ENCODE measurements at regions not wholly inside any gene's neighbourhood (a gene's known extent, or its start where the extent isn't known, plus 50 kb on each side); places are given as distances from the start of the nearest gene placed in this dataset.
"Not testable (repeated sequence)": the region's sequence is repeated elsewhere in the genome, so short reads cannot be mapped to it uniquely, and the experiment has no call there.

GRCh38 chr16:29154088-29154487 is 169.2 kb downstream of the LAT start:
- H3K4me1 Mint-ChIP-seq, result peaks cover 6% of the 10 kb centered on the region
- no peaks in the 10 kb centered on the region for H3K9me3 Mint-ChIP-seq
- peaks cover 32% of the 10 kb centered on the region for H3K36me3 Mint-ChIP-seq
- no peak for ATAC-seq
- H3K27me3 Mint-ChIP-seq, result no peaks in the 10 kb centered on the region
- no peak overlapping the region for H3K4me3 Mint-ChIP-seq
- peak overlapping the region; percentile 24 for H3K27ac Mint-ChIP-seq

- H3K27ac Mint-ChIP-seq, H3K4me3 Mint-ChIP-seq, H3K27me3 Mint-ChIP-seq, H3K9me3 Mint-ChIP-seq, ATAC-seq: not testable (repeated sequence)
- peaks cover 32% of the 10 kb centered on the region for H3K36me3 Mint-ChIP-seq
- H3K4me1 Mint-ChIP-seq, result peaks cover 14% of the 10 kb centered on the region
Measured at GRCh38 chr16:29153307-29153706, 168.5 kb downstream of the LAT start.

GRCh38 chr16:29152544-29153031 is 167.7 kb downstream of the LAT start:
- ATAC-seq, H3K27me3 Mint-ChIP-seq, H3K4me3 Mint-ChIP-seq, H3K27ac Mint-ChIP-seq, H3K9me3 Mint-ChIP-seq: not testable (repeated sequence)
- H3K36me3 Mint-ChIP-seq, result peaks cover 25% of the 10 kb centered on the region
- peaks cover 16% of the 10 kb centered on the region for H3K4me1 Mint-ChIP-seq

GRCh38 chr16:29151317-29151716 is 166.5 kb downstream of the LAT start:
- Mint-ChIP-seq H3K27me3 (no peaks in the 10 kb centered on the region), H3K9me3 (no peaks in the 10 kb centered on the region), H3K4me3 (no peak overlapping the region), H3K27ac (no peak overlapping the region), H3K36me3 (peaks cover 14% of the 10 kb centered on the region), H3K4me1 (peaks cover 16% of the 10 kb centered on the region)
- ATAC-seq, result no peak

- not testable (repeated sequence) for ATAC-seq, H3K4me3 Mint-ChIP-seq, H3K27me3 Mint-ChIP-seq, H3K27ac Mint-ChIP-seq, H3K9me3 Mint-ChIP-seq
- Mint-ChIP-seq H3K4me1 (peaks cover 16% of the 10 kb centered on the region), H3K36me3 (peaks cover 26% of the 10 kb centered on the region)
Measured at GRCh38 chr16:29149912-29150311, 165.1 kb downstream of the LAT start.

DNA sequence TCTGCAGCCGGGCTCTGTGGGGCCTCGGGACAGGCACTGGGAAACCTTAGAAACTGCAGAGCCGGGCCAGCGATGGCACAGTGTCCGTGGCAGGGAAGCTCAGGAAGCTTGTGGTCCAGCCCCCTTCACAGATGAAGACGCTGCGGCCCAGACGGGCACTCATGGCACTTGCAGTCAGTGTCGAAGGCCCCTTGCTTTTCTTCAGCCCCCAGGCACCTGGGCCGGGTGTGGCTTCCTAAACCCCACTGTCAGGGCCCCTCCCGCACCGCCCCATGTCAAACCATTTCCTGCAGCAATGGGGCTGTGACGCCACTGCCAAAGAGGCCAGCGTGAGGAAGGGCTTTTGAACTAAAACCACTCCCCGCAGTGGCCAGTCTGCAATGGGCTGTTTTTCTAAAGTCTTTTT is 164.0 kb downstream of the LAT start:
- Mint-ChIP-seq H3K27me3 (no peaks in the 10 kb centered on the region), H3K4me1 (peaks cover 16% of the 10 kb centered on the region), H3K27ac (peak overlapping the region; percentile 35), H3K4me3 (peak overlapping the region; percentile 7), H3K9me3 (no peaks in the 10 kb centered on the region), H3K36me3 (peaks cover 22% of the 10 kb centered on the region)
- peak; percentile 71 for ATAC-seq

- Mint-ChIP-seq H3K36me3 (peaks cover 19% of the 10 kb centered on the region), H3K27me3 (no peaks in the 10 kb centered on the region), H3K4me1 (peaks cover 16% of the 10 kb centered on the region), H3K4me3 (no peak overlapping the region), H3K27ac (peak overlapping the region; percentile 35), H3K9me3 (no peaks in the 10 kb centered on the region)
- ATAC-seq, result no peak
Measured at GRCh38 chr16:29148131-29148691, 163.4 kb downstream of the LAT start.

- ATAC-seq, H3K9me3 Mint-ChIP-seq, H3K4me3 Mint-ChIP-seq, H3K27me3 Mint-ChIP-seq, H3K27ac Mint-ChIP-seq: not testable (repeated sequence)
- Mint-ChIP-seq H3K4me1 (peaks cover 16% of the 10 kb centered on the region), H3K36me3 (peaks cover 22% of the 10 kb centered on the region)
Measured at GRCh38 chr16:29147710-29148109, 162.9 kb downstream of the LAT start.

- H3K4me3 Mint-ChIP-seq, H3K9me3 Mint-ChIP-seq, H3K27me3 Mint-ChIP-seq, ATAC-seq, H3K27ac Mint-ChIP-seq: not testable (repeated sequence)
- peaks cover 16% of the 10 kb centered on the region for H3K4me1 Mint-ChIP-seq
- peaks cover 29% of the 10 kb centered on the region for H3K36me3 Mint-ChIP-seq
Measured at GRCh38 chr16:29146808-29147643, 162.2 kb downstream of the LAT start.

GRCh38 chr16:29146266-29146665 is 161.4 kb downstream of the LAT start:
- peaks cover 16% of the 10 kb centered on the region for H3K4me1 Mint-ChIP-seq
- no peaks in the 10 kb centered on the region for H3K27me3 Mint-ChIP-seq
- H3K4me3 Mint-ChIP-seq, result no peak overlapping the region
- no peak for ATAC-seq
- H3K27ac Mint-ChIP-seq, result no peak overlapping the region
- H3K36me3 Mint-ChIP-seq, result peaks cover 29% of the 10 kb centered on the region
- no peaks in the 10 kb centered on the region for H3K9me3 Mint-ChIP-seq

- H3K27me3 Mint-ChIP-seq, ATAC-seq, H3K4me3 Mint-ChIP-seq, H3K9me3 Mint-ChIP-seq, H3K27ac Mint-ChIP-seq: not testable (repeated sequence)
- Mint-ChIP-seq H3K4me1 (peaks cover 16% of the 10 kb centered on the region), H3K36me3 (peaks cover 30% of the 10 kb centered on the region)
Measured at GRCh38 chr16:29145486-29146225, 160.8 kb downstream of the LAT start.

DNA sequence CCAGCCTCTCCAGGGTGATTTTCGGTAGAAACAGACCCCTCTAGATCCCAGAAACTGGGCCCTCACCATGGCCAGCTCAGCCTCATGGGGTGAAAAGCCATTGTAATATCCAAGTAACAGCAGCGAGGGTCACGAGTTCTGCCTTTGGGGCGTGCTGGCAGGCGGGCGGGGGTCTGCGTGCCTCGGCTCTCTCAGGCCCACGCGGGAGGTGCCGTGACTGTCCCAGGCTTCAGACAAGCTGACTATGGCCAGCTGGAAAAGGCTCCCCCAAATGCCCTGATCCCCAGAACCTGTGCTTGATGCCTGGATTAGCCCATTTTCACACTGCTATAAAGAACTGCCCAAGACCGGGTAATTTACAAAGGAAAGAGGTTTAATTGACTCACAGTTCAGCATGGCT is 160.2 kb downstream of the LAT start:
- H3K27me3 Mint-ChIP-seq, H3K9me3 Mint-ChIP-seq, H3K4me3 Mint-ChIP-seq, H3K27ac Mint-ChIP-seq, ATAC-seq: not testable (repeated sequence)
- peaks cover 35% of the 10 kb centered on the region for H3K36me3 Mint-ChIP-seq
- peaks cover 16% of the 10 kb centered on the region for H3K4me1 Mint-ChIP-seq

DNA sequence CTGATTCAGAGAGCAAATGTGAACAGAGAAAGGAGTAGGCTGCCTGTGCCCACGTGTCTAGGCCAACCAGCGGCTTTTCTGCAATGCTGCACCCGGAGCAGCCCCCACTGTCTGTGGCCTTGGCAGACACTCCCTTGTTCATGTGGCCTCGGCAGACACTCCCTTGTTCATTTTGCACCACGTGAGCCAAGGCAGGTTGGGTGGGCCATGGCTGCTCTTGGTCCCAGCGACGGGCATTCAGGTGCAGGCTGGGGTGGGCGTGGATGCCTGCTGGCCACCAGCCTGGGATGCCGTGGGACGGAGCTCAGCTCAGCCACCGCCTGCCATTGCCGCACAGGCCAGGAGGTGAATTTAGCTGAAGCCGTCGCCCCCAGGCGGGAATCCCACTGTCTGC is 159.8 kb downstream of the LAT start:
- not testable (repeated sequence) for H3K27ac Mint-ChIP-seq, ATAC-seq, H3K4me3 Mint-ChIP-seq, H3K27me3 Mint-ChIP-seq, H3K9me3 Mint-ChIP-seq
- peaks cover 34% of the 10 kb centered on the region for H3K36me3 Mint-ChIP-seq
- peaks cover 15% of the 10 kb centered on the region for H3K4me1 Mint-ChIP-seq

DNA sequence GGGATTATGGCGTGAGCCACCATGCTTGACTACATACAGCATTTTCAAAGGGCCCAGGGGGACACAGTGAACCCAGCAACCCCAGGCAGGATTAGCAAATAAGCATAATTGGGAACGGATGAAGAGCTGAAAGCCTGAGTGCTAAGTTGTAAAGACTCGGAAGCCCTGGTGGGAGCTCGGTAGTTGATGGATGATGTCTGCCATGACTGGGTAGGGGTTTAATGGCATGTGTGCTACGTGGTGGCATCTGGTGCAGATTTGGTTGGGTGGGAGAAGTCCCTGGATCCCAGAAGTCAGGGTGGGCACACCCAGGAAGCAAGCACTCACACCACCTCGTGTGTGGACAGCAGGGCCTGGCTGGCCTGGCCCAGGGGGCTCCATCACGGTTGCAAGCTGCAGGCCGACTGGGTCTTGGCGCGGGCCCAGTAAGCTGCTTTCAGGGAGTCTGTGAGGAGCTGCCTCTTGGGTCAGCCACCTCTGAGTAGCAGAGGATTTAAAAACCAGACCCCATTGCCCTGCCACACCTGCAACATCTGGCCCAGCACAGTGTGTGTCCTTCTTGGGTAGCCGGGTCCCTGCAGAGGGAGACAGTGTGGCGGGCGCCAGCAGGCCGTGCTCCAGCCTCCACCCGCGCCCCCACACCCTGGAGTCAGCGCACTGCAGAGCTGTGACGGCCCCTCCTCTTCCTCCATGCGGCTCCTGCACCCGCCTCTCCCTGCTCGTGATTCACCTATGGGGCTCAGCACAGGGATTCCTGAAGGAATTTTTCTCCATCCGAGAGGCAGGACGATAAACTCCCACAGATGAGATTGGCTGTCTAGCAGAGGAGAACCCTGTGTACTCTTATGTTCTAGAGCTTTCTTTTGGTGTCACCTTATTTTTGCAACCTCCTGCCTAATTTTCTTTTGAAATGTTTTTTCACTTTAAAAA is 159.2 kb downstream of the LAT start:
- not testable (repeated sequence) for H3K4me3 Mint-ChIP-seq, ATAC-seq, H3K9me3 Mint-ChIP-seq, H3K27me3 Mint-ChIP-seq, H3K27ac Mint-ChIP-seq, H3K4me1 Mint-ChIP-seq
- H3K36me3 Mint-ChIP-seq, result peaks cover 28% of the 10 kb centered on the region

DNA sequence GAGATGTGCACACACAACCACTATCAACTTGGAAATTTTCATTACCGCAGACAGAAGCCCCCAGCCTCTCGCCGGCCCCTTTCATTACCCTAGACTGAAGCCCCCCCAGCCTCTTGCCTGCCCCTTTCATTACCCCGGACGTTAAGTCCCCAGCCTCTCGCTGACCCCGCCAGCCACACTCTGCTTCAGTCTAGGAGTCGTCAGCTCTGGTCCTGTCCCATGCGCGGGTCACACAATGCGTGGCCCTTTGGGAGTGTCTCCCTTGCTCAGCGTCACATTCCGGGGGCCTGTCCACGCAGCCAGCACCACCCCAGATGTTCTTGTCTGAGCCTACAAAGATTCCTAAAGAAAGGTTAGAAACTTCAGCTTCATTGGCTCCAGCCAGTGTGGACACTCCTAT is 157.7 kb downstream of the LAT start:
- H3K36me3 Mint-ChIP-seq, result peaks cover 28% of the 10 kb centered on the region
- H3K9me3 Mint-ChIP-seq, ATAC-seq, H3K27me3 Mint-ChIP-seq, H3K27ac Mint-ChIP-seq, H3K4me1 Mint-ChIP-seq, H3K4me3 Mint-ChIP-seq: not testable (repeated sequence)
